Osteoblast (primary cell): ENCODE measurements at regions not wholly inside any gene's neighbourhood (a gene's known extent, or its start where the extent isn't known, plus 50 kb on each side); places are given as distances from the start of the nearest gene placed in this dataset.

Source experiments
- DNase-seq: peaks from one replicate; pipeline ENCODE4 v3.0.0; 2011; ENCODE audit warnings: low spot score, mixed read lengths; ENCODE audit not compliant: insufficient read length; ENCODE audit errors: missing footprints
- H2AFZ ChIP-seq: 2 replicates; pipeline ENCODE4 v1.6.0; 2011; ENCODE audit warnings: mild to moderate bottlenecking, low read length
- H3K27ac ChIP-seq: 2 replicates; pipeline ENCODE4 v1.5.1; 2011; ENCODE audit warnings: mild to moderate bottlenecking, low read depth, low read length, moderate library complexity
- H3K27me3 ChIP-seq: 2 replicates; pipeline ENCODE4 v1.6.0; 2012; ENCODE audit warnings: mild to moderate bottlenecking, control low read depth, inconsistent platforms, low read length, moderate library complexity; ENCODE audit not compliant: insufficient read depth
- H3K36me3 ChIP-seq: 2 replicates; pipeline ENCODE4 v1.5.1; 2011; ENCODE audit warnings: mild to moderate bottlenecking, low read length, control low read depth, moderate library complexity; ENCODE audit not compliant: insufficient read depth
- H3K4me1 ChIP-seq: 2 replicates; pipeline ENCODE4 v1.5.1; 2011; ENCODE audit warnings: mild to moderate bottlenecking, low read length, control low read depth, moderate library complexity; ENCODE audit not compliant: insufficient read depth
- H3K4me2 ChIP-seq: 2 replicates; pipeline ENCODE4 v1.6.0; 2011; ENCODE audit warnings: mild to moderate bottlenecking, low read length; ENCODE audit not compliant: insufficient read depth
- H3K4me3 ChIP-seq: fragments of 200-600 bp; sonication (generic); 3 replicates; pipeline ENCODE4 v1.5.1; 2012; ENCODE audit warnings: mild to moderate bottlenecking, low read length, inconsistent platforms; ENCODE audit not compliant: insufficient read depth
- H3K79me2 ChIP-seq: 2 replicates; pipeline ENCODE4 v1.6.0; 2012; ENCODE audit warnings: mild to moderate bottlenecking, low read length, control low read depth, inconsistent platforms; ENCODE audit not compliant: insufficient read depth
- H3K9me3 ChIP-seq: 2 replicates; pipeline ENCODE4 v1.5.1; 2011; ENCODE audit warnings: low read depth, low read length, control low read depth
- H4K20me1 ChIP-seq: 2 replicates; pipeline ENCODE4 v1.6.0; 2012; ENCODE audit warnings: mild to moderate bottlenecking, low read length, control low read depth; ENCODE audit not compliant: insufficient read depth
- CTCF ChIP-seq: IDR thresholded peaks from 2 replicates; pipeline ENCODE4 v1.5.1; 2011; ENCODE audit warnings: mild to moderate bottlenecking, low read depth, low read length, moderate library complexity; ENCODE audit errors: extremely low read depth

- DNase-seq: no peak
- Histone ChIP-seq H3K9me3 (no peaks in the 10 kb centered on the region), H3K27ac (no peak overlapping the region), H2AFZ (no peak overlapping the region), H4K20me1 (no peaks in the 10 kb centered on the region), H3K79me2 (no peaks in the 10 kb centered on the region), H3K27me3 (no peaks in the 10 kb centered on the region), H3K4me3 (no peak overlapping the region), H3K4me1 (no peaks in the 10 kb centered on the region), H3K4me2 (no peak overlapping the region), H3K36me3 (no peaks in the 10 kb centered on the region)
- TF ChIP-seq CTCF: no peak
Observed at GRCh38 chr13:85243831-85244230, 555.4 kb downstream of the SLITRK6 start.

GRCh38 chr13:85241060-85241459 is 558.2 kb downstream of the SLITRK6 start:
- H2AFZ ChIP-seq: no peak overlapping the region
- no peaks in the 10 kb centered on the region for H3K9me3 ChIP-seq
- H4K20me1 ChIP-seq: no peaks in the 10 kb centered on the region
- H3K36me3 ChIP-seq: no peaks in the 10 kb centered on the region
- H3K27ac ChIP-seq: no peak overlapping the region
- H3K4me3 ChIP-seq: no peak overlapping the region
- no peaks in the 10 kb centered on the region for H3K4me1 ChIP-seq
- no peak for TF ChIP-seq CTCF
- no peak for DNase-seq
- no peaks in the 10 kb centered on the region for H3K27me3 ChIP-seq
- H3K79me2 ChIP-seq: no peaks in the 10 kb centered on the region
- no peak overlapping the region for H3K4me2 ChIP-seq

GRCh38 chr13:85236413-85236812 is 562.8 kb downstream of the SLITRK6 start:
- H3K36me3 ChIP-seq: no peaks in the 10 kb centered on the region
- no peak for TF ChIP-seq CTCF
- H3K4me1 ChIP-seq: no peaks in the 10 kb centered on the region
- DNase-seq: no peak
- H3K79me2 ChIP-seq: no peaks in the 10 kb centered on the region
- no peak overlapping the region for H3K4me3 ChIP-seq
- H3K4me2 ChIP-seq: no peak overlapping the region
- H4K20me1 ChIP-seq: no peaks in the 10 kb centered on the region
- no peak overlapping the region for H2AFZ ChIP-seq
- H3K9me3 ChIP-seq: no peaks in the 10 kb centered on the region
- H3K27me3 ChIP-seq: no peaks in the 10 kb centered on the region
- H3K27ac ChIP-seq: no peak overlapping the region

GRCh38 chr13:85230691-85231093 is 568.5 kb downstream of the SLITRK6 start:
- Histone ChIP-seq H3K4me2 (no peak overlapping the region), H3K27me3 (no peaks in the 10 kb centered on the region), H3K9me3 (peaks cover 2% of the 10 kb centered on the region), H3K79me2 (no peaks in the 10 kb centered on the region), H3K27ac (no peak overlapping the region), H2AFZ (no peak overlapping the region), H4K20me1 (no peaks in the 10 kb centered on the region), H3K4me3 (no peak overlapping the region), H3K4me1 (no peaks in the 10 kb centered on the region), H3K36me3 (no peaks in the 10 kb centered on the region)
- TF ChIP-seq CTCF: no peak
- no peak for DNase-seq
